Activated T-cell treated with anti-CD3 and anti-CD28 coated beads, Interleukin-2, amount 50 U/mL, for 72 hours (primary cell): ENCODE measurements at regions not wholly inside any gene's neighbourhood (a gene's known extent, or its start where the extent isn't known, plus 50 kb on each side); places are given as distances from the start of the nearest gene placed in this dataset.

ENCODE experiments used
- ATAC-seq, 2 donors: fragments of 150-1000 bp; cut with Tn5 transposase; replicated peaks in 1 of 2; 2 replicates each; pipeline ENCODE4 v1.10.0; 2021; ENCODE audit warnings: moderate library complexity in 2 of 2, mild to moderate bottlenecking in 1 of 2
- DNase-seq, 2 donors: peaks; one replicate each; pipeline ENCODE4 v3.0.0; 2021 to 2022; ENCODE audit warnings: mixed read lengths in 1 of 2
- H3K27ac Mint-ChIP-seq: one replicate; pipeline ENCODE4 v1.8.0; 2022; ENCODE audit warnings: mild to moderate bottlenecking, moderate library complexity, mixed read lengths
- H3K27me3 Mint-ChIP-seq: one replicate; pipeline ENCODE4 v1.8.0; 2022; ENCODE audit warnings: low read depth, mixed read lengths
- H3K36me3 Mint-ChIP-seq, 2 donors: one replicate each; pipeline ENCODE4 v1.8.0; 2022; ENCODE audit warnings: mixed read lengths in 2 of 2, mild to moderate bottlenecking in 1 of 2; ENCODE audit not compliant: insufficient read depth in 2 of 2
- H3K4me1 Mint-ChIP-seq: one replicate; pipeline ENCODE4 v1.8.0; 2022; ENCODE audit warnings: low read depth, mixed read lengths
- H3K4me3 Mint-ChIP-seq, 2 donors: one replicate each; pipeline ENCODE4 v1.8.0; 2022; ENCODE audit warnings: mild to moderate bottlenecking in 2 of 2, mixed read lengths in 2 of 2, moderate library complexity in 2 of 2
- H3K9me3 Mint-ChIP-seq, 2 donors: one replicate each; pipeline ENCODE4 v1.8.0; 2022; ENCODE audit warnings: mixed read lengths in 2 of 2

DNA sequence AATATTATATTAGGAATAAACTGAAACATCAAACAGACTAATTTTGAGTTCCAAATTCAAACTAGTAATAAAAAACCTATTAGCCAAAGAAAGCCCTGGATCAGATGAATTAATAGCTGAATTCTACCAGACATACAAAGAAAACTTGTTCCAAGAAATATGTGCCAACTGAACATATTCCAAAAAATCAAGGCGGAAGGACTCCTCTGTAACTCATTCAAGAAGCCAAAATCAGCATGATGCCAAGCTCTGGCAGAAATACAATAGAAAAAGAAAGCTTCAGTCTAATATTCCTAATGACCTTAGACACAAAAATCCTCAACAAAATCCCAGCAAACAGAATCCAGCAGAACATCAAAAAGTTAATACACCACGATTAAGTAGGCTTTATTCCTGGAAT is 619.1 kb upstream of the COX7C start:
- ATAC-seq (no peak), DNase-seq (no peak)
- Mint-ChIP-seq H3K27ac (no peak overlapping the region), H3K36me3 (peaks cover 1% of the 10 kb centered on the region in 2 donors), H3K4me1 (no peaks in the 10 kb centered on the region), H3K9me3 (peaks cover 6 to 9% of the 10 kb centered on the region in 2 donors), H3K27me3 (no peaks in the 10 kb centered on the region), H3K4me3 (no peak overlapping the region)

DNA sequence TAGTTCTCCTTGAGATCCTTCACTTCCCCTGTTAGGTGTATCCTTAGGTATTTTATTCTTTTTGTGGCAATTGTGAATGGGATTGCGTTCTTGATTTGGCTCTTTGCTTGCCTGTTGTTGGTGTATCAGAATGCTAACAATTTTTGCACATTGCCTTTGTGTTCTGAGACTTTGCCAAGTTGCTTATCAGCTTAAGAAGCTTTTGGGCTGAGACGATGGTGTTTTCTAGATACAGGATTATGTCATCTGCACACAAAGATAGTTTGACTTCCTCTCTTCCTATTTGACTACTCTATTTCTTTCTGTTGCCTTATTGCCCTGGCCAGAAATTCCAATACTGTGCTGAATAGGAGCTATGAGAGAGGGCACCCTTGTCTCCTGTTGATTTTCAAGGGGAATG is 609.4 kb upstream of the COX7C start:
- Mint-ChIP-seq H3K27ac (no peak overlapping the region), H3K4me1 (no peaks in the 10 kb centered on the region), H3K9me3 (peaks cover 8 to 20% of the 10 kb centered on the region in 2 donors), H3K36me3 (no peaks in the 10 kb centered on the region), H3K4me3 (no peak overlapping the region), H3K27me3 (no peaks in the 10 kb centered on the region)
- ATAC-seq: no peak
- DNase-seq: no peak

DNA sequence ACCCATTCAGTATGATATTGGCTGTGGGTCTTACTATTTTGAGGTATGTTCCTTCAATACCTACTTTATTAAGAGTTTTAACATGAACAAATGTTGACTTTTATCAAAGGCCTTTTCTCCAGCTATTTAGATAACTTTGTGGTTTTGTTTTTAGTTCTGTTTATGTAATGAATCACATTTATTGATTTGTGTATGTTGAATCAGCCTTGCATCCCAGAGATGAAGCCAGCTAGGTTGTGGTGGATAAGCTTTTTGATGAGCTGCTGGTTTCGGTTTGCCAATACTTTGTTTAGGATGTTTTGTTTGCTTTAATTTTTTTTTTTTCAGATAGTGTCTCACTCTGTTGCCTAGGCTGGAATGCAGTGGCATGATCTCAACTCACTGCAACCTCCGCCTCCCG is 609.0 kb upstream of the COX7C start:
- no peaks in the 10 kb centered on the region for H3K27me3 Mint-ChIP-seq
- H3K27ac Mint-ChIP-seq: no peak overlapping the region
- no peak overlapping the region for H3K4me3 Mint-ChIP-seq
- H3K36me3 Mint-ChIP-seq: no peaks in the 10 kb centered on the region
- peaks cover 8 to 20% of the 10 kb centered on the region in 2 donors for H3K9me3 Mint-ChIP-seq
- ATAC-seq: no peak
- no peak for DNase-seq
- H3K4me1 Mint-ChIP-seq: no peaks in the 10 kb centered on the region

DNA sequence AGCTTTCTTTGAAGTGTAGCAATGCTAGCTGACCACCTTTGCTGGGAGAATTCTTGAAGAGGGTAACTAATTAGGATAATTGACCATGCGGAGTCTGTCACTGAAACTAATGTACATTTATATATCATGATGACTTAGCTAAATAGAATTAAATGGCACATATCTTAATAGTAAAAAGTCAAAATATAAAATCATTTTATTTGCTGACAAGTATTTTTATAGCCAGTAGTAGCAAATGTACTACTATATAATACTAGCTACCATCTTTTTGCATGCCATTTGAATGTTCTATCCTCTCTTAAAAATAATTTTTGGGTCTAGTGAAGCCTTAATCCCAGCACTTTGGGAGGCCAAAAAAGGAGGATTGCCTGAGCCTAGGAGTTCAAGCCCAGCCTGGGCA is 605.8 kb upstream of the COX7C start:
- Mint-ChIP-seq H3K27ac (no peak overlapping the region), H3K4me1 (no peaks in the 10 kb centered on the region), H3K36me3 (no peaks in the 10 kb centered on the region), H3K9me3 (peaks cover 12 to 21% of the 10 kb centered on the region in 2 donors), H3K27me3 (no peaks in the 10 kb centered on the region), H3K4me3 (no peak overlapping the region)
- ATAC-seq: no peak
- DNase-seq: no peak

DNA sequence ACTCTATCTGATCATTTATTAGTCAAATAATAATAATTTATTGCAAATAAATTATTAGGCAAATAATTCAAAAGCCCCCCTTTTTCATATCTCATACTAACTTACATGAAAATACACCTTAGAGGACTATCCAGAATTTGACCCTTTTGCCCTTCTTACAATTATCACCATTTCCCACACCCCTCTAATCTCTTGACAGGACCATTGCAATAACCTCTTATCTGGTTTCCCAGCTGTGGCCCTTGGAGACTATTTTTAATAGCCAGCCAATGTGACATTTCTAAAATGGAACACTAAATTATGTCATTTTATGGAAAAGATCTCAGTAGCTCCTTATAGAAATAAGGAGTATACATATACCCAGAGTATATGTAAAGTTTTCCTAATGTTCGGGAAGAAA is 588.4 kb upstream of the COX7C start:
- Mint-ChIP-seq H3K27me3 (no peaks in the 10 kb centered on the region), H3K27ac (no peak overlapping the region), H3K9me3 (peaks cover 1 to 5% of the 10 kb centered on the region in 2 donors), H3K36me3 (no peaks in the 10 kb centered on the region), H3K4me1 (no peaks in the 10 kb centered on the region), H3K4me3 (no peak overlapping the region)
- ATAC-seq (no peak), DNase-seq (no peak)

DNA sequence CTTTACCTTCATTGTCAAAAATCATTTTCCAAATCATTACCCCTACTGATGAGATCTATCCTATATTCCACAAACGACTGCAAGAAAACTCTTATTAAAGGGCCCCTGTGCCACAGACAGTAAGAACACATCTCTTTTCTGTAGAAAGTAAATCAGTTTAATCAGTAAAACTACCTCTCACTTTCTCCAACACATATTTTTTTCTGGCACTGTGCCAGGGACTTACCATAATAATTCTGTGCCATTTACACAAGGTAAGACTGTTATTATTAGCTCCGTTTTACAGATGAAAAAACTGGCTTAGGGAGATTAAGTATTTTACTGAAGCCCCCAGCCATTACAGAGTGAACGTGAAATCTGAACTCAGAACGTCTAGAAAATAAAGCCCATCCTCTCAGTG is 587.0 kb upstream of the COX7C start:
- Mint-ChIP-seq H3K36me3 (no peaks in the 10 kb centered on the region), H3K27me3 (no peaks in the 10 kb centered on the region)
- ATAC-seq: no peak

DNA sequence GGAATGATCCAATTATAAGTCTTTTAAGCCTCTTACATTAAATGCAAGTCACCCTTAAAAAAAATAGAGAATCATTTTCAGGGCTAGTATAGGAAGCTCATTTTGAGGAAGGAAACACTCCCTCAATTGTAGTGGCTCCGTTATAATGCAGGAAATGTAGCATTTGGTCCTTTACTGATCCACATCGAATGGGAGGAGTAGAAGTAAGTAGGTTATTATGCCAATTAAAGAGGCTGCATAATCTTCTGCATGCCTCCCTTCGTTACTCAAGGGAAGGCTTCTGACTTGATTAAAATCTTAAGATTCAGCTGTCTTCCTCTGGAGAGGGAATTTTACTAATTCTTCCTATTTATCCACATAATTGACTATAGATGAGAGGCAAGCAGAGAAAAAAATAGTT is 579.2 kb upstream of the COX7C start:
- ATAC-seq: no peak
- Mint-ChIP-seq H3K4me3 (no peak overlapping the region), H3K36me3 (no peaks in the 10 kb centered on the region), H3K27me3 (no peaks in the 10 kb centered on the region), H3K27ac (no peak overlapping the region), H3K9me3 (peaks cover 5 to 9% of the 10 kb centered on the region in 2 donors), H3K4me1 (no peaks in the 10 kb centered on the region)
- no peak for DNase-seq

More for the DNA sequence above, 587.0 kb upstream of the COX7C start:
- Mint-ChIP-seq H3K4me3 (no peak overlapping the region), H3K27ac (no peak overlapping the region), H3K4me1 (no peaks in the 10 kb centered on the region), H3K9me3 (peaks cover 1 to 3% of the 10 kb centered on the region in 2 donors)
- DNase-seq: no peak

DNA sequence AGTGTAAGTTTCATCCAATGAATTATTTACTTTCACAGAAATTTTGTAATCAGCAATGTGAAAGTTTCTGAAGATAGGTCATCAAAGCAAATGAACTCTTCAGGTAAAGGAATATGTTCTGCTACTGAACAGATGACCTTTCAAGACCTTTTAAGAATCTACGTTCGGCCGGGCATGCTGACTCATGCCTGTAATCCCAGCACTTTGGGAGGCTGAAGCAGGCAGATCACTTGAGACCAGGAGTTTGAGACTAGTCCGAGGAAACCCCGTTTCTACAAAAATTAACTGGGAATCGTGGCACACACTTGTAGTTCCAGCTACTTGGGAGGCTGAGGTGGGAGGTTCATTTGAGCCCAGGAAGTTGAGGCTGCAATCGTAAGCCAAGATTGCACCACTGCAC is 578.4 kb upstream of the COX7C start:
- no peak overlapping the region for H3K27ac Mint-ChIP-seq
- H3K27me3 Mint-ChIP-seq: no peaks in the 10 kb centered on the region
- no peak for DNase-seq
- H3K36me3 Mint-ChIP-seq: no peaks in the 10 kb centered on the region
- H3K9me3 Mint-ChIP-seq: peaks cover 5 to 6% of the 10 kb centered on the region in 2 donors
- no peak for ATAC-seq
- H3K4me1 Mint-ChIP-seq: no peaks in the 10 kb centered on the region
- H3K4me3 Mint-ChIP-seq: no peak overlapping the region

DNA sequence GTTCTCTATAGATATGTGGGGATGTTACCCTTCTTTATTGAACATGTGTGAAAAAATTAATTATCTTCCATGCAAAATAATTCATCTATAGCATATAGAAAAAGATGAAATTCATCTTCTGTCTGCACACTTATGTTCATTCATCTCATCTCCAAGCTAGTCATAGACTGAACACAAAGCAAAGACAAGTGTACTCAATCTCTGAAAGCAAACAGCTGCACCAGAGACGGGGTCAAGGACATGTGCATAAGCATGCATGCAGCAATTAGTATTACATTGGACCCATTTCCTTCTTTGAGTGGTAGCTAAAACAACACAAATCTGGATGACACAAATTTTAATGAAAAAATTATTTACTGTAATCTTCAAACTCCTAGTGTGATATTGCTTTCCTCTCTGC is 547.0 kb upstream of the COX7C start:
- peaks cover 0 to 10% of the 10 kb centered on the region in 2 donors for H3K9me3 Mint-ChIP-seq
- H3K36me3 Mint-ChIP-seq: no peaks in the 10 kb centered on the region
- no peak overlapping the region for H3K4me3 Mint-ChIP-seq

DNA sequence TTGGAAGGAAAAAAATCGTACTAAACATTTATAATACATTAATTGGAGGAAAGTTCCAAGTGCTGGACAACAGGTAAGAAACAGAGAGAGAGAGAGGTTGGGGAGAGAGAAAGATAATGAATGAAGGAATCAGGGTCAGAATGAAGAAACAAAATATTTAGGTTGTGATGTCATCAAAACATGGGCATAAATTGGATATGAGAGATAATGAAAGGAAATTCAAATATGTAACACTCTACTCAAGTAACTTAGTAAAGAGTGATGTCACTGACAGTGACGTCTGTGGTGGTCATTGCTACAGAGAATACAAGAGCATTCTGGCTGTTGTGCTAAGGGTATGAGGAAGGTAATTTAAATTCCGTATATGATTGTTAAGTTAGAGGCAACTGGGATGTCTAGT is 543.4 kb upstream of the COX7C start:
- Mint-ChIP-seq H3K27ac (no peak overlapping the region), H3K27me3 (no peaks in the 10 kb centered on the region), H3K4me3 (no peak overlapping the region), H3K36me3 (no peaks in the 10 kb centered on the region), H3K9me3 (peaks cover 3 to 4% of the 10 kb centered on the region in 2 donors), H3K4me1 (no peaks in the 10 kb centered on the region)
- DNase-seq (no peak), ATAC-seq (no peak)

More for the DNA sequence above, 547.0 kb upstream of the COX7C start:
- DNase-seq (no peak), ATAC-seq (no peak)
- no peaks in the 10 kb centered on the region for H3K27me3 Mint-ChIP-seq
- no peaks in the 10 kb centered on the region for H3K4me1 Mint-ChIP-seq
- H3K27ac Mint-ChIP-seq: no peak overlapping the region

DNA sequence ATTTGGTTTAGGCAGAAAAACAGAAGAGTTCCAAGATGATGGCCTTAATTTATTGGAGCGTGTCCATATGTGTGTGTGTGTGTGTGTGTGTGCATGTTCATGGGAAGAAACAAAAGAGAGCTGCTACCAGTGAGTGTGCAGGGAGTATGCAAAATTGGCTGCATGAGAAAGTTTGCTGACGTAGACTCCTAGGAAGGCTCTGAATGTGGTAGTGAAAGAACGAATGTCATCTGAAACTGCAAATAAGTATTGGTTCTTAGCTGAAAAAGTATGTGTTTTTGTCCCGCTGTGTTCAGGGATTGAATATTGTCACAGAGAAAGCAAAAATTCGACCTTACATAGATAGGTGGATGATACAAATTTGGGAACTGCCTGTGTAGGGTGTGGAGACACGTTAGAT is 542.6 kb upstream of the COX7C start:
- ATAC-seq (no peak), DNase-seq (no peak)
- no peaks in the 10 kb centered on the region for H3K4me1 Mint-ChIP-seq
- peaks cover 3 to 6% of the 10 kb centered on the region in 2 donors for H3K9me3 Mint-ChIP-seq
- no peaks in the 10 kb centered on the region for H3K36me3 Mint-ChIP-seq
- no peaks in the 10 kb centered on the region for H3K27me3 Mint-ChIP-seq
- no peak overlapping the region for H3K4me3 Mint-ChIP-seq
- H3K27ac Mint-ChIP-seq: no peak overlapping the region

DNA sequence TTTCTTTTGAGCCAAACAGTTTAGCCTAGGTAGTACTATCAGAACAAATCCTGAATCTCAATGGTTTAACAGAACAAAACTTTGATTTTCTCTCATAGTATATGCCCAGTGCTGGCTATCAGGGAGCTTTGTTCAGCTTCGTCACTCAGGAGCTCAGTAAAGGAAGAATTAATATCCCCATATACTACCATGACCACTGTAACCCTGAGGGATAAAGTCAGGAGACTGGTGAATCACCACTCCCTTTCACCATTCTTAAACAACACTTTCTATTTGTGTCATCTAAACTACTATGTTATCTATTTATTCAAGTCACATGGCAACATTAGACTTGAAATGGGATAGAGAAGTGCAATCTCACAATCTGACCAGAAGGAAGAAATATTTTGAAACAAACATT is 522.6 kb upstream of the COX7C start:
- H3K27ac Mint-ChIP-seq: no peak overlapping the region
- no peak for ATAC-seq

DNA sequence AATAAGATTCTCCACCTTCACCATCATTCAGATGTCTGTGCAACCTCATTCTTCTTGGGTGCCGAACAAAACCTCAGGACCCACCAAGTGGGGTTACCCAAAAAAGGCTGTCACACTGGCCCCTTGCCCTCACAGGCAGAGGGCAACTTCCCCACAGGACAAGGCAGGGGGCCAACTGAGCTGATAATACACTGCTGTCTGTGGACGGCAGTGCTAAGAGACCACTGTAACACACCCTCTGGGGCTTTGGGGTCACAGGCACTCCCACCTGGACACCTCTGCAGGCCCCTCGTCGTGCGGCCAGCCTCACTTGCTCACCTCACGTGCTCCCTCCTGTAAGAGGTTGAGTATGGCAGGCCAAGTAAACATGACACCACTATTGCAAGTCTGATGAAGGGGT is 515.8 kb upstream of the COX7C start:
- ATAC-seq: no peak
- peaks cover 2% of the 10 kb centered on the region in 2 donors for H3K9me3 Mint-ChIP-seq
- no peaks in the 10 kb centered on the region for H3K36me3 Mint-ChIP-seq
- no peak overlapping the region for H3K4me3 Mint-ChIP-seq
- DNase-seq: no peak
- H3K27me3 Mint-ChIP-seq: no peaks in the 10 kb centered on the region
- no peak overlapping the region for H3K27ac Mint-ChIP-seq
- no peaks in the 10 kb centered on the region for H3K4me1 Mint-ChIP-seq

More for the DNA sequence above, 522.6 kb upstream of the COX7C start:
- no peak for DNase-seq
- Mint-ChIP-seq H3K4me1 (no peaks in the 10 kb centered on the region), H3K36me3 (no peaks in the 10 kb centered on the region), H3K4me3 (no peak overlapping the region), H3K9me3 (no peaks in the 10 kb centered on the region), H3K27me3 (no peaks in the 10 kb centered on the region)

DNA sequence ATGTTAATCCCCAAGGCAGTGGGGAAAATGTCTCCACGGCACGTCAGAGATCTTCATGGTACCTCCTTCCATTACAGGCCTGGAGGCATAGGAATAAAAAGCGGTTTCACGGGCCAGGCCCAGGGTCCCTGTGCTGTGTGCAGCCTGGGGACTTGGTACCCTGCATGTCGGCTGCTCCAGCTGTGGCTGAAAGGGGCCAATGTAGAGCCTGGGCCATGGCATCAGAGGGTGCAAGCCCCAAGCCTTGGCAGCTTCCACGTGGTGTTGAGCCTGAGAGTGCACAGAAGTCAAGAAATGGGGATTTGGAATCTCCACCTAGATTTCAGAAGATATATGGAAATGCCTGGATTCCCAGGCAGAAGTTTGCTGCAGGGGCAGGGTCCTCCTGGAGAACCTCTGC is 508.9 kb upstream of the COX7C start:
- Mint-ChIP-seq H3K9me3 (peaks cover 4 to 10% of the 10 kb centered on the region in 2 donors), H3K27me3 (no peaks in the 10 kb centered on the region), H3K27ac (no peak overlapping the region), H3K4me1 (no peaks in the 10 kb centered on the region), H3K36me3 (no peaks in the 10 kb centered on the region), H3K4me3 (no peak overlapping the region)
- ATAC-seq (no peak), DNase-seq (no peak)
